HepG2 (cell line): ENCODE measurements at regions not wholly inside any gene's neighbourhood (a gene's known extent, or its start where the extent isn't known, plus 50 kb on each side); places are given as distances from the start of the nearest gene placed in this dataset.

ENCODE experiments used
- ATAC-seq: fragments of 200-7000 bp; cut with Tn5 transposase; 3 replicates; pipeline ENCODE4 v1.9.1; 2020; ENCODE audit warnings: mild to moderate bottlenecking, moderate library complexity
- BruUV-seq: library from RNA; stranded (reverse); fragments of 400-500 nt; replicated peaks from 2 replicates; lab custom pipeline; 2021; lab: Mats Ljungman, UMichigan
- CTCF ChIA-PET: fragments of 300-600 bp; formaldehyde crosslinking; extraction: SDS; loops from one replicate; lab custom pipeline; 2021; ENCODE audit warnings: low total read pairs, inconsistent platforms, low intra/inter-chr PET ratio; lab: Yijun Ruan, JAX
- POLR2A ChIA-PET: fragments of 350-600 bp; sonication (Branson Sonifier 250); formaldehyde crosslinking; loops from one replicate; lab custom pipeline; 2020; ENCODE audit warnings: antibody characterized with exemption, inconsistent platforms; lab: Yijun Ruan, JAX
- DNase-seq: peaks from one replicate; pipeline ENCODE4 v3.0.0-alpha.2; 2015; ENCODE audit warnings: low spot score
- FAIRE-seq: peaks from 3 replicates; lab custom pipeline; 2011; peaks lifted over from hg19 to GRCh38; lab: Jason Lieb, UNC
- H2AFZ ChIP-seq: one replicate; pipeline ENCODE4 v1.6.1; 2011; ENCODE audit warnings: low read length, inconsistent platforms
- H3K27ac ChIP-seq: fragments of 300-600 bp; 3 replicates; pipeline ENCODE4 v1.8.0; 2011; ENCODE audit warnings: mixed run types, mild to moderate bottlenecking, mixed read lengths, low read length, inconsistent platforms; ENCODE audit not compliant: insufficient read depth; ENCODE audit errors: extremely low read length
- H3K27me3 ChIP-seq, 2 experiments: fragments of 200-600 bp in 1 of 2; 2 replicates in 1 of 2; 3 replicates in 1 of 2; pipeline versions ENCODE4 v1.6.0 to v1.8.0; 2011; ENCODE audit warnings: low read length in 2 of 2, mild to moderate bottlenecking in 2 of 2, moderate library complexity in 2 of 2, inconsistent platforms in 1 of 2; ENCODE audit not compliant: insufficient read depth in 2 of 2, control insufficient read depth in 1 of 2
- H3K36me3 ChIP-seq, 2 experiments: fragments of 200-600 bp in 1 of 2; replicated peaks in 1 of 2; 2 replicates in 1 of 2; 3 replicates in 1 of 2; pipeline versions ENCODE4 v1.5.1 to v1.8.0; 2011; ENCODE audit warnings: low read length in 2 of 2, inconsistent platforms in 1 of 2; ENCODE audit not compliant: insufficient read depth in 2 of 2, control insufficient read depth in 1 of 2
- H3K4me1 ChIP-seq: 2 replicates; pipeline ENCODE4 v1.5.1; 2012; ENCODE audit warnings: low read length, inconsistent platforms; ENCODE audit not compliant: insufficient read depth
- H3K4me2 ChIP-seq: 2 replicates; pipeline ENCODE4 v1.6.0; 2011; ENCODE audit warnings: low read depth, low read length, inconsistent platforms
- H3K4me3 ChIP-seq, 3 experiments: fragments of 200-600 bp in 1 of 3; sonication (generic), shearing (Covaris generic) in 1 of 3; replicated peaks in 1 of 3; 2 replicates each; pipeline ENCODE4 v1.5.1; 2011 to 2016; ENCODE audit warnings: low read length in 3 of 3, inconsistent platforms in 2 of 3, low read depth in 2 of 3, mild to moderate bottlenecking in 2 of 3, control low read depth in 1 of 3, mixed read lengths in 1 of 3; ENCODE audit not compliant: insufficient read depth in 1 of 3
- H3K79me2 ChIP-seq: one replicate; pipeline ENCODE4 v1.6.1; 2011; ENCODE audit warnings: low read length, inconsistent platforms; ENCODE audit not compliant: insufficient read depth
- H3K9ac ChIP-seq: 2 replicates; pipeline ENCODE4 v1.6.0; 2011; ENCODE audit warnings: mild to moderate bottlenecking, low read depth, low read length, inconsistent platforms; ENCODE audit not compliant: insufficient read depth
- H3K9me3 ChIP-seq: 2 replicates; pipeline ENCODE4 v1.5.1; 2012; ENCODE audit warnings: mild to moderate bottlenecking, low read length
- H4K20me1 ChIP-seq: 2 replicates; pipeline ENCODE4 v1.6.0; 2011; ENCODE audit warnings: inconsistent platforms, mild to moderate bottlenecking, low read length, moderate library complexity; ENCODE audit not compliant: insufficient read depth
- CHD2 ChIP-seq: IDR thresholded peaks from 2 replicates; pipeline ENCODE4 v1.6.1; 2011; ENCODE audit warnings: low read depth, low read length, improper control_type of control experiment
- KDM4B ChIP-seq: sonication (generic); formaldehyde crosslinking; IDR thresholded peaks from 2 replicates; pipeline ENCODE4 v1.4.0; 2020; ENCODE audit warnings: missing genetic modification reagents
- MEIS2 ChIP-seq: sonication (generic); formaldehyde crosslinking; IDR thresholded peaks from 2 replicates; pipeline ENCODE4 v1.9.0; 2021; ENCODE audit warnings: mild to moderate bottlenecking, missing genetic modification reagents
- MTF2 ChIP-seq: sonication (generic); formaldehyde crosslinking; IDR thresholded peaks from 2 replicates; pipeline ENCODE4 v1.5.0; 2020; ENCODE audit warnings: missing genetic modification reagents, borderline replicate concordance
- POGZ ChIP-seq: sonication (generic); formaldehyde crosslinking; IDR thresholded peaks from 2 replicates; pipeline ENCODE4 v1.4.0; 2020; ENCODE audit warnings: mild to moderate bottlenecking, missing genetic modification reagents
- RBAK ChIP-seq: sonication (generic); formaldehyde crosslinking; IDR thresholded peaks from 2 replicates; pipeline ENCODE4 v1.5.1; 2020; ENCODE audit warnings: mild to moderate bottlenecking, missing genetic modification reagents
- ZFP41 ChIP-seq: sonication (generic); formaldehyde crosslinking; IDR thresholded peaks from 2 replicates; pipeline ENCODE4 v1.4.0; 2020; ENCODE audit warnings: mild to moderate bottlenecking, missing genetic modification reagents, borderline replicate concordance
- ZNF17 ChIP-seq: sonication (generic); formaldehyde crosslinking; IDR thresholded peaks from 2 replicates; pipeline ENCODE4 v1.5.0; 2020; ENCODE audit warnings: mild to moderate bottlenecking, missing genetic modification reagents
- WGBS: methylation state at CpG from one replicate; pipeline ENCODE4 v1.1.6; 2017; ENCODE audit warnings: low lambda C conversion rate; 5-methylcytosine and 5-hydroxymethylcytosine counted together
- in situ Hi-C: cut with HindIII; loops from 2 replicates; pipeline ENCODE4 v1.10.0; 2017; ENCODE audit warnings: low pct_unique_long_range_greater_than_20kb; ENCODE audit not compliant: extremely low pct_ligation_motif_present
- intact Hi-C: fragments of 100-400 bp; cut with micrococcal nuclease; formaldehyde crosslinking; loops from one replicate; pipeline ENCODE4 v1.10.0; 2022; ENCODE audit not compliant: unreplicated experiment
- TF ChIP-seq, protein P1 (sequence below): sonication (generic); formaldehyde crosslinking; IDR thresholded peaks from 2 replicates; pipeline ENCODE4 v1.5.0; 2020; ENCODE audit warnings: mild to moderate bottlenecking, missing genetic modification reagents
- TF ChIP-seq, protein P2 (sequence below): sonication (generic); formaldehyde crosslinking; IDR thresholded peaks from 2 replicates; pipeline ENCODE4 v1.4.0; 2020; ENCODE audit warnings: missing genetic modification reagents

DNA sequence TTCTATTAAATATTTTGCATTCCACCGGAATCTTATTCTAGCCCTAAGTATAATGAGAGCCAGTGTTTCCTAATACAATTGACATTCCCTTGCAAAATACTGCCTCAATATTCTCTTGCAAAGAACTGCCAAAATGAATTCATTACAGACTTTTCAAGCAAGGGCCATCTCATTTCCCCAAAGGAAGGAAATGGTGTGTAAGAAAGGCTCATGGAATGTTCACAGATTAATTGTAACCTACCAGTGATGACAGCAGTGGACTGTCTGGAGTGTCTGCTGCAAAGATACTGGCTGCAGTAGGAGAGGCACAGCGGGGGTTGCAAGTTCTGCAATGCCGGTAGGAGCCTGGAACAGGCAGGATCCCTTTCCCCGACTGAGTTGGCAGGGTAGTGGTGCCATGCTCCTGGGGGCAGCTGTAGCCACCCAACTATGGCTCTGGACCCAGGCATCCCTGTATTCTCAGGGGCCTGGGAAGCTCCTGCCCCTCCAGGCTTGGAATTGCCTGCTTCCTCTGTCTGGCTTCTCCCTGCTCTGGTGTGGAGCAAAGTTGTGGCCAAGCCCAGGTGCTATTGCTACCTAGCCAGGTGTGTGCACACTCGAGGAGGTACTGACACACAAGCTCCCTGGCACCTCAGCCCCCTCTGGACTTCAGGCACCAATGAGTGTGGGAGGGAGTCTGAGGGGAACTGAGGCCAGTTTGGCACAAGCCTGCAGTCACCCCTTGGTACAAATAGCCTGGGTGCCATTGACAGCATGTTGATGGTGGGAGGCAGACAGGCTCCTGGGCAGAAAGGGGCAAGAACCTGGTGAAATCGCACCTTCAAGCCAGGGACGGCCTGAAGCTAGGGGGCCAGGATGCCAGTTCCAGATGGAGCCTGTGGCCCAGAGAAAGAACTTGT is 1371.0 kb downstream of the KCNT2 start (continued):
- TF ChIP-seq CHD2 = no peak

DNA sequence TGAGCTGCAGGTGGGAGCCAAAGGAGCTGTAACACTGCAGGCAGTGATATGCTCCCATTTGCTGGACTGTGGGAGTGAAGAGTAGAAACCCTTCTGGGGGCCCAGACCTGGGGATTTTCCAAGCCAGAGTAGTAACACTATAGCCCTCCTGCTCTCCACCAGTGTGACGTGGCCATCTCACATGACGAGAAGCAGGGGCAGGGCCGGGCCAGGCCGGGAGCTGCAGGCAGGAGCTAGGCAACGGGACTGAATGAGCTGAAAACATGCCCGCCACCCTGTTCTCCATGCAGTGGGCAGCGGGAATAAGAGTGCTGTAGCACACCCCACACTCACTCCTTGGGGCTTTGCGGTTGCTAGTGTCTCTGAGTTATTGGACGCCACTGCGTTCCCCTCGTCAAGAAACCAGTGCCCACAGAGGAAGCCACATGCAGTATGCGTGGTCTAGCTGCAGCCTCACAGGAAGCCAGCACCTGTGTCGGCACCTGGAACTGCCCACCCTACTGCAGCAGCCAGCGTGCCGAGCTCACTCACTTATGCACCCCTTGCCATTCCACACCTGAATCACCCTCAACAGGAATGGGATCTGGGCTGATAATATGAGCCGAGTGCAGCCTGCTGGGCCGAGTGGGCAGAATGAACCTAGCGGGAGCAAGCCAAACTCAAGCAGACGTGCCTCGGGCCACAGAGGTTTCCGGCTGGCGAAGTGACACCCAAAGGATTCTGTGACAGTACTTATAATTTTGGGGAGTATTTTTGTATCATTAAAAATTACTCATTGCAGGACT is 1389.6 kb downstream of the KCNT2 start:
- in situ Hi-C loops = no loop called here
- CTCF ChIA-PET = no interaction called here
- H3K4me3 ChIP-seq = no peak overlapping the region
- no peak overlapping the region for H3K27ac ChIP-seq
- no TSS peak for BruUV-seq
- FAIRE-seq = no peak
- POLR2A ChIA-PET = no interaction called here
- H3K4me1 ChIP-seq = no peaks in the 10 kb centered on the region
- intact Hi-C loops = no loop called here
- ATAC-seq = no peak
- no peaks in the 10 kb centered on the region for H3K9me3 ChIP-seq
- DNase-seq = no peak
- no peak overlapping the region for H2AFZ ChIP-seq
- H3K36me3 ChIP-seq = no peaks in the 10 kb centered on the region
- H3K79me2 ChIP-seq = no peaks in the 10 kb centered on the region
- no peak for TF ChIP-seq ZNF17 (CRISPR knock-in tag)
- no peak for TF ChIP-seq POGZ (CRISPR knock-in tag)
- TF ChIP-seq MTF2 = no peak
- TF ChIP-seq MEIS2 (CRISPR knock-in tag) = no peak
- TF ChIP-seq, protein P1, sequence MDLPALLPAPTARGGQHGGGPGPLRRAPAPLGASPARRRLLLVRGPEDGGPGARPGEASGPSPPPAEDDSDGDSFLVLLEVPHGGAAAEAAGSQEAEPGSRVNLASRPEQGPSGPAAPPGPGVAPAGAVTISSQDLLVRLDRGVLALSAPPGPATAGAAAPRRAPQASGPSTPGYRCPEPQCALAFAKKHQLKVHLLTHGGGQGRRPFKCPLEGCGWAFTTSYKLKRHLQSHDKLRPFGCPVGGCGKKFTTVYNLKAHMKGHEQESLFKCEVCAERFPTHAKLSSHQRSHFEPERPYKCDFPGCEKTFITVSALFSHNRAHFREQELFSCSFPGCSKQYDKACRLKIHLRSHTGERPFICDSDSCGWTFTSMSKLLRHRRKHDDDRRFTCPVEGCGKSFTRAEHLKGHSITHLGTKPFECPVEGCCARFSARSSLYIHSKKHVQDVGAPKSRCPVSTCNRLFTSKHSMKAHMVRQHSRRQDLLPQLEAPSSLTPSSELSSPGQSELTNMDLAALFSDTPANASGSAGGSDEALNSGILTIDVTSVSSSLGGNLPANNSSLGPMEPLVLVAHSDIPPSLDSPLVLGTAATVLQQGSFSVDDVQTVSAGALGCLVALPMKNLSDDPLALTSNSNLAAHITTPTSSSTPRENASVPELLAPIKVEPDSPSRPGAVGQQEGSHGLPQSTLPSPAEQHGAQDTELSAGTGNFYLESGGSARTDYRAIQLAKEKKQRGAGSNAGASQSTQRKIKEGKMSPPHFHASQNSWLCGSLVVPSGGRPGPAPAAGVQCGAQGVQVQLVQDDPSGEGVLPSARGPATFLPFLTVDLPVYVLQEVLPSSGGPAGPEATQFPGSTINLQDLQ (CRISPR knock-in tag) = no peak
- TF ChIP-seq, protein P2, sequence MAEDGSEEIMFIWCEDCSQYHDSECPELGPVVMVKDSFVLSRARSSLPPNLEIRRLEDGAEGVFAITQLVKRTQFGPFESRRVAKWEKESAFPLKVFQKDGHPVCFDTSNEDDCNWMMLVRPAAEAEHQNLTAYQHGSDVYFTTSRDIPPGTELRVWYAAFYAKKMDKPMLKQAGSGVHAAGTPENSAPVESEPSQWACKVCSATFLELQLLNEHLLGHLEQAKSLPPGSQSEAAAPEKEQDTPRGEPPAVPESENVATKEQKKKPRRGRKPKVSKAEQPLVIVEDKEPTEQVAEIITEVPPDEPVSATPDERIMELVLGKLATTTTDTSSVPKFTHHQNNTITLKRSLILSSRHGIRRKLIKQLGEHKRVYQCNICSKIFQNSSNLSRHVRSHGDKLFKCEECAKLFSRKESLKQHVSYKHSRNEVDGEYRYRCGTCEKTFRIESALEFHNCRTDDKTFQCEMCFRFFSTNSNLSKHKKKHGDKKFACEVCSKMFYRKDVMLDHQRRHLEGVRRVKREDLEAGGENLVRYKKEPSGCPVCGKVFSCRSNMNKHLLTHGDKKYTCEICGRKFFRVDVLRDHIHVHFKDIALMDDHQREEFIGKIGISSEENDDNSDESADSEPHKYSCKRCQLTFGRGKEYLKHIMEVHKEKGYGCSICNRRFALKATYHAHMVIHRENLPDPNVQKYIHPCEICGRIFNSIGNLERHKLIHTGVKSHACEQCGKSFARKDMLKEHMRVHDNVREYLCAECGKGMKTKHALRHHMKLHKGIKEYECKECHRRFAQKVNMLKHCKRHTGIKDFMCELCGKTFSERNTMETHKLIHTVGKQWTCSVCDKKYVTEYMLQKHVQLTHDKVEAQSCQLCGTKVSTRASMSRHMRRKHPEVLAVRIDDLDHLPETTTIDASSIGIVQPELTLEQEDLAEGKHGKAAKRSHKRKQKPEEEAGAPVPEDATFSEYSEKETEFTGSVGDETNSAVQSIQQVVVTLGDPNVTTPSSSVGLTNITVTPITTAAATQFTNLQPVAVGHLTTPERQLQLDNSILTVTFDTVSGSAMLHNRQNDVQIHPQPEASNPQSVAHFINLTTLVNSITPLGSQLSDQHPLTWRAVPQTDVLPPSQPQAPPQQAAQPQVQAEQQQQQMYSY (CRISPR knock-in tag) = no peak
- no peak for TF ChIP-seq KDM4B (CRISPR knock-in tag)
- TF ChIP-seq ZFP41 = no peak
- no peak for TF ChIP-seq RBAK
- WGBS = 65% methylated on average over 8 of the region's 22 CpGs
- H3K9ac ChIP-seq = no peak overlapping the region
- no peaks in the 10 kb centered on the region for H4K20me1 ChIP-seq
- no peak overlapping the region for H3K4me2 ChIP-seq
- no peaks in the 10 kb centered on the region for H3K27me3 ChIP-seq
